GM23338 (cell line): ENCODE measurements at regions not wholly inside any gene's neighbourhood (a gene's known extent, or its start where the extent isn't known, plus 50 kb on each side); places are given as distances from the start of the nearest gene placed in this dataset.

Experiments used
- ATAC-seq: fragments of 200-7000 bp; cut with Tn5 transposase; 3 replicates; pipeline ENCODE4 v1.9.1; 2020
- DNase-seq: peaks from one replicate; pipeline ENCODE4 v3.0.0-alpha.2; 2015; ENCODE audit warnings: low spot score
- H2AFZ ChIP-seq: fragments of 200-600 bp; sonication (generic); 2 replicates; pipeline ENCODE4 v1.8.0; 2016; ENCODE audit warnings: antibody characterized with exemption, mild to moderate bottlenecking, moderate library complexity
- H3F3A ChIP-seq: fragments of 200-600 bp; sonication (generic); replicated peaks from 2 replicates; pipeline ENCODE4 v1.8.0; 2017; ENCODE audit warnings: antibody characterized with exemption, mixed run types, low read depth
- H3K27ac ChIP-seq: fragments of 200-600 bp; sonication (generic); 2 replicates; pipeline ENCODE4 v1.6.1; 2016; ENCODE audit warnings: low read depth
- H3K27me3 ChIP-seq: fragments of 200-600 bp; sonication (generic); 2 replicates; pipeline ENCODE4 v1.8.0; 2016; ENCODE audit warnings: mild to moderate bottlenecking, mixed run types, moderate library complexity; ENCODE audit not compliant: insufficient read depth
- H3K36me3 ChIP-seq: fragments of 200-600 bp; sonication (generic); 2 replicates; pipeline ENCODE4 v1.8.0; 2016; ENCODE audit warnings: mild to moderate bottlenecking; ENCODE audit not compliant: insufficient read depth
- H3K4me1 ChIP-seq: fragments of 200-600 bp; sonication (generic); 2 replicates; pipeline ENCODE4 v1.8.0; 2016; ENCODE audit warnings: mild to moderate bottlenecking, moderate library complexity; ENCODE audit not compliant: insufficient read depth
- H3K4me2 ChIP-seq: fragments of 200-600 bp; sonication (generic); 2 replicates; pipeline ENCODE4 v1.7.1; 2017; ENCODE audit warnings: mixed run types
- H3K4me3 ChIP-seq: fragments of 200-600 bp; sonication (generic); 2 replicates; pipeline ENCODE4 v1.6.1; 2016; ENCODE audit warnings: mixed run types
- H3K79me2 ChIP-seq: fragments of 200-600 bp; sonication (generic); replicated peaks from 2 replicates; pipeline ENCODE4 v1.8.0; 2017; ENCODE audit warnings: mild to moderate bottlenecking; ENCODE audit not compliant: insufficient read depth
- H3K9me2 ChIP-seq: fragments of 200-600 bp; sonication (generic); 2 replicates; pipeline ENCODE4 v1.8.0; 2017; ENCODE audit not compliant: insufficient read depth
- H4K20me1 ChIP-seq: fragments of 200-600 bp; sonication (generic); replicated peaks from 2 replicates; pipeline ENCODE4 v1.8.0; 2017; ENCODE audit warnings: mild to moderate bottlenecking; ENCODE audit not compliant: insufficient read depth
- H3K27ac Mint-ChIP-seq: 2 replicates; pipeline ENCODE4 v1.8.0; 2020; ENCODE audit warnings: inconsistent platforms, mild to moderate bottlenecking, moderate library complexity, mixed read lengths
- H3K27me3 Mint-ChIP-seq: 3 replicates; pipeline ENCODE4 v1.8.0; 2022; ENCODE audit warnings: low read depth, mild to moderate bottlenecking, moderate library complexity, mixed read lengths, inconsistent platforms; ENCODE audit not compliant: insufficient read depth, poor library complexity
- H3K36me3 Mint-ChIP-seq: 3 replicates; pipeline ENCODE4 v1.8.0; 2021; ENCODE audit warnings: low read depth, mild to moderate bottlenecking, inconsistent platforms, moderate library complexity, mixed read lengths
- H3K4me1 Mint-ChIP-seq: 3 replicates; pipeline ENCODE4 v1.8.0; 2020; ENCODE audit warnings: mild to moderate bottlenecking, inconsistent platforms, mixed read lengths
- H3K4me3 Mint-ChIP-seq: 3 replicates; pipeline ENCODE4 v1.8.0; 2021; ENCODE audit warnings: moderate library complexity, mild to moderate bottlenecking, inconsistent platforms, mixed read lengths
- H3K9me3 Mint-ChIP-seq: 3 replicates; pipeline ENCODE4 v1.8.0; 2020; ENCODE audit warnings: moderate library complexity, mild to moderate bottlenecking, inconsistent platforms, mixed read lengths
- CREB1 ChIP-seq: fragments of 250-450 bp; sonication (Bioruptor Pico); IDR thresholded peaks from 2 replicates; pipeline ENCODE4 v1.5.0; 2020; ENCODE audit warnings: low read depth, mild to moderate bottlenecking, moderate library complexity
- CTCF ChIP-seq, 2 experiments: fragments of 200-600 bp in 1 of 2; sonication (generic) in 1 of 2; conservative IDR thresholded peaks; 2 replicates each; pipeline versions ENCODE4 v1.5.1 to v1.6.1; 2016 to 2017; ENCODE audit warnings: antibody characterized with exemption in 2 of 2, low read depth in 2 of 2, mild to moderate bottlenecking in 2 of 2, moderate library complexity in 1 of 2
- EZH2 ChIP-seq: fragments of 200-600 bp; sonication (generic); IDR thresholded peaks from one replicate; pipeline ENCODE4 v1.8.0; 2017; ENCODE audit warnings: antibody characterized with exemption, mild to moderate bottlenecking, low read depth; ENCODE audit not compliant: unreplicated experiment
- EZH2phosphoT487 ChIP-seq: fragments of 200-600 bp; sonication (generic); IDR thresholded peaks from one replicate; pipeline ENCODE4 v1.8.1; 2018; ENCODE audit warnings: antibody characterized with exemption; ENCODE audit not compliant: unreplicated experiment
- JUNB ChIP-seq: IDR thresholded peaks from one replicate; pipeline ENCODE4 v1.6.1; 2016; ENCODE audit warnings: antibody characterized with exemption; ENCODE audit not compliant: unreplicated experiment
- NANOG ChIP-seq: IDR thresholded peaks from 2 replicates; pipeline ENCODE4 v1.6.1; 2016; ENCODE audit warnings: antibody characterized with exemption, borderline replicate concordance
- POLR2AphosphoS5 ChIP-seq: IDR thresholded peaks from 2 replicates; pipeline ENCODE4 v1.6.1; 2016; ENCODE audit warnings: antibody characterized with exemption, low read depth
- STAT1 ChIP-seq: IDR thresholded peaks from one replicate; pipeline ENCODE4 v1.6.1; 2016; ENCODE audit warnings: antibody characterized with exemption; ENCODE audit not compliant: unreplicated experiment
- ZNF114 ChIP-seq: fragments of 250-450 bp; sonication (Bioruptor Pico); IDR thresholded peaks from 2 replicates; pipeline ENCODE4 v1.5.0; 2020; ENCODE audit warnings: mild to moderate bottlenecking, moderate library complexity
- ZNF331 ChIP-seq: fragments of 250-450 bp; sonication (Bioruptor Pico); IDR thresholded peaks from 2 replicates; pipeline ENCODE4 v1.5.0; 2020; ENCODE audit warnings: low read depth, mild to moderate bottlenecking, moderate library complexity
- TF ChIP-seq, protein P1 (sequence below): fragments of 250-450 bp; sonication (Bioruptor Pico); IDR thresholded peaks from 2 replicates; pipeline ENCODE4 v1.5.0; 2020; ENCODE audit warnings: mild to moderate bottlenecking, moderate library complexity
- TF ChIP-seq, protein P2 (sequence below): IDR thresholded peaks from one replicate; pipeline ENCODE4 v1.6.1; 2018; ENCODE audit warnings: antibody characterized with exemption; ENCODE audit not compliant: unreplicated experiment
- TF ChIP-seq, protein P3 (sequence below): IDR thresholded peaks from 2 replicates; pipeline ENCODE4 v1.6.1; 2016; ENCODE audit warnings: antibody characterized with exemption

DNA sequence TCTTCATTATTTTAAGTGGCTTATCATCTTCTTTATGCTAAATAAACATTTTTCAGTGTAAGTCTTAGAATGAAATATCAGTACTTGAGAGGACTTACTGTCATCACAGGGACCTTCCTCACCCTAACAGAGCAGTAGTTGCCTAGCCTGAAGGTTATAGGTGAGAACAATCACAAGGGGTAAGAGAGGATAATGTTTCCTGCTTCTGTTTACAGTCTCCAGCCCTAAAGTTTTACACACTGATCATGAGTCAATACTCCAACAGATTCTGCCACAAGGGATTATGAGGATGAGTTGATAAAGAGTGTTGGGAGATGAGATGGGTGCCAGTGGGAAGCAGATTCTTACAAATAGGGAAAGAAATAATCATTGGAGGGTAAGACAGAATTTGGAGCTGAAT lies 265.1 kb upstream of the DAB2 start:
- Histone ChIP-seq H3K9me2 (no peaks in the 10 kb centered on the region), H3K4me2 (no peak overlapping the region), H4K20me1 (no peaks in the 10 kb centered on the region), H3K4me3 (no peak overlapping the region), H2AFZ (no peak overlapping the region), H3K36me3 (no peaks in the 10 kb centered on the region), H3K79me2 (no peaks in the 10 kb centered on the region), H3K27me3 (no peaks in the 10 kb centered on the region), H3F3A (no peaks in the 10 kb centered on the region), H3K4me1 (no peaks in the 10 kb centered on the region), H3K27ac (no peak overlapping the region)
- TF ChIP-seq ZNF114 (CRISPR knock-in tag) (no peak), NANOG (no peak), CTCF (conservative IDR thresholded peaks at IDR 0.05; ENCODE audit: low read depth in 2 of 2) (no peak), CREB1 (CRISPR knock-in tag) (no peak), EZH2 (no peak), EZH2phosphoT487 (no peak), JUNB (no peak), STAT1 (no peak), ZNF331 (no peak), POLR2AphosphoS5 (no peak)
- TF ChIP-seq, protein P1, sequence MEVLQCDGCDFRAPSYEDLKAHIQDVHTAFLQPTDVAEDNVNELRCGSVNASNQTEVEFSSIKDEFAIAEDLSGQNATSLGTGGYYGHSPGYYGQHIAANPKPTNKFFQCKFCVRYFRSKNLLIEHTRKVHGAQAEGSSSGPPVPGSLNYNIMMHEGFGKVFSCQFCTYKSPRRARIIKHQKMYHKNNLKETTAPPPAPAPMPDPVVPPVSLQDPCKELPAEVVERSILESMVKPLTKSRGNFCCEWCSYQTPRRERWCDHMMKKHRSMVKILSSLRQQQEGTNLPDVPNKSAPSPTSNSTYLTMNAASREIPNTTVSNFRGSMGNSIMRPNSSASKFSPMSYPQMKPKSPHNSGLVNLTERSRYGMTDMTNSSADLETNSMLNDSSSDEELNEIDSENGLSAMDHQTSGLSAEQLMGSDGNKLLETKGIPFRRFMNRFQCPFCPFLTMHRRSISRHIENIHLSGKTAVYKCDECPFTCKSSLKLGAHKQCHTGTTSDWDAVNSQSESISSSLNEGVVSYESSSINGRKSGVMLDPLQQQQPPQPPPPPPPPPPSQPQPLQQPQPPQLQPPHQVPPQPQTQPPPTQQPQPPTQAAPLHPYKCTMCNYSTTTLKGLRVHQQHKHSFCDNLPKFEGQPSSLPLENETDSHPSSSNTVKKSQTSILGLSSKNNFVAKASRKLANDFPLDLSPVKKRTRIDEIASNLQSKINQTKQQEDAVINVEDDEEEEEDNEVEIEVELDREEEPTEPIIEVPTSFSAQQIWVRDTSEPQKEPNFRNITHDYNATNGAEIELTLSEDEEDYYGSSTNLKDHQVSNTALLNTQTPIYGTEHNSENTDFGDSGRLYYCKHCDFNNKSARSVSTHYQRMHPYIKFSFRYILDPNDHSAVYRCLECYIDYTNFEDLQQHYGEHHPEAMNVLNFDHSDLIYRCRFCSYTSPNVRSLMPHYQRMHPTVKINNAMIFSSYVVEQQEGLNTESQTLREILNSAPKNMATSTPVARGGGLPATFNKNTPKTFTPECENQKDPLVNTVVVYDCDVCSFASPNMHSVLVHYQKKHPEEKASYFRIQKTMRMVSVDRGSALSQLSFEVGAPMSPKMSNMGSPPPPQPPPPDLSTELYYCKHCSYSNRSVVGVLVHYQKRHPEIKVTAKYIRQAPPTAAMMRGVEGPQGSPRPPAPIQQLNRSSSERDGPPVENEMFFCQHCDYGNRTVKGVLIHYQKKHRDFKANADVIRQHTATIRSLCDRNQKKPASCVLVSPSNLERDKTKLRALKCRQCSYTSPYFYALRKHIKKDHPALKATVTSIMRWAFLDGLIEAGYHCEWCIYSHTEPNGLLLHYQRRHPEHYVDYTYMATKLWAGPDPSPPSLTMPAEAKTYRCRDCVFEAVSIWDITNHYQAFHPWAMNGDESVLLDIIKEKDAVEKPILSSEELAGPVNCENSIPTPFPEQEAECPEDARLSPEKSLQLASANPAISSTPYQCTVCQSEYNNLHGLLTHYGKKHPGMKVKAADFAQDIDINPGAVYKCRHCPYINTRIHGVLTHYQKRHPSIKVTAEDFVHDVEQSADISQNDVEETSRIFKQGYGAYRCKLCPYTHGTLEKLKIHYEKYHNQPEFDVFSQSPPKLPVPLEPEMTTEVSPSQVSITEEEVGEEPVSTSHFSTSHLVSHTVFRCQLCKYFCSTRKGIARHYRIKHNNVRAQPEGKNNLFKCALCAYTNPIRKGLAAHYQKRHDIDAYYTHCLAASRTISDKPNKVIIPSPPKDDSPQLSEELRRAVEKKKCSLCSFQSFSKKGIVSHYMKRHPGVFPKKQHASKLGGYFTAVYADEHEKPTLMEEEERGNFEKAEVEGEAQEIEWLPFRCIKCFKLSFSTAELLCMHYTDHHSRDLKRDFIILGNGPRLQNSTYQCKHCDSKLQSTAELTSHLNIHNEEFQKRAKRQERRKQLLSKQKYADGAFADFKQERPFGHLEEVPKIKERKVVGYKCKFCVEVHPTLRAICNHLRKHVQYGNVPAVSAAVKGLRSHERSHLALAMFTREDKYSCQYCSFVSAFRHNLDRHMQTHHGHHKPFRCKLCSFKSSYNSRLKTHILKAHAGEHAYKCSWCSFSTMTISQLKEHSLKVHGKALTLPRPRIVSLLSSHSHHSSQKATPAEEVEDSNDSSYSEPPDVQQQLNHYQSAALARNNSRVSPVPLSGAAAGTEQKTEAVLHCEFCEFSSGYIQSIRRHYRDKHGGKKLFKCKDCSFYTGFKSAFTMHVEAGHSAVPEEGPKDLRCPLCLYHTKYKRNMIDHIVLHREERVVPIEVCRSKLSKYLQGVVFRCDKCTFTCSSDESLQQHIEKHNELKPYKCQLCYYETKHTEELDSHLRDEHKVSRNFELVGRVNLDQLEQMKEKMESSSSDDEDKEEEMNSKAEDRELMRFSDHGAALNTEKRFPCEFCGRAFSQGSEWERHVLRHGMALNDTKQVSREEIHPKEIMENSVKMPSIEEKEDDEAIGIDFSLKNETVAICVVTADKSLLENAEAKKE (CRISPR knock-in tag), result no peak
- TF ChIP-seq, protein P2, sequence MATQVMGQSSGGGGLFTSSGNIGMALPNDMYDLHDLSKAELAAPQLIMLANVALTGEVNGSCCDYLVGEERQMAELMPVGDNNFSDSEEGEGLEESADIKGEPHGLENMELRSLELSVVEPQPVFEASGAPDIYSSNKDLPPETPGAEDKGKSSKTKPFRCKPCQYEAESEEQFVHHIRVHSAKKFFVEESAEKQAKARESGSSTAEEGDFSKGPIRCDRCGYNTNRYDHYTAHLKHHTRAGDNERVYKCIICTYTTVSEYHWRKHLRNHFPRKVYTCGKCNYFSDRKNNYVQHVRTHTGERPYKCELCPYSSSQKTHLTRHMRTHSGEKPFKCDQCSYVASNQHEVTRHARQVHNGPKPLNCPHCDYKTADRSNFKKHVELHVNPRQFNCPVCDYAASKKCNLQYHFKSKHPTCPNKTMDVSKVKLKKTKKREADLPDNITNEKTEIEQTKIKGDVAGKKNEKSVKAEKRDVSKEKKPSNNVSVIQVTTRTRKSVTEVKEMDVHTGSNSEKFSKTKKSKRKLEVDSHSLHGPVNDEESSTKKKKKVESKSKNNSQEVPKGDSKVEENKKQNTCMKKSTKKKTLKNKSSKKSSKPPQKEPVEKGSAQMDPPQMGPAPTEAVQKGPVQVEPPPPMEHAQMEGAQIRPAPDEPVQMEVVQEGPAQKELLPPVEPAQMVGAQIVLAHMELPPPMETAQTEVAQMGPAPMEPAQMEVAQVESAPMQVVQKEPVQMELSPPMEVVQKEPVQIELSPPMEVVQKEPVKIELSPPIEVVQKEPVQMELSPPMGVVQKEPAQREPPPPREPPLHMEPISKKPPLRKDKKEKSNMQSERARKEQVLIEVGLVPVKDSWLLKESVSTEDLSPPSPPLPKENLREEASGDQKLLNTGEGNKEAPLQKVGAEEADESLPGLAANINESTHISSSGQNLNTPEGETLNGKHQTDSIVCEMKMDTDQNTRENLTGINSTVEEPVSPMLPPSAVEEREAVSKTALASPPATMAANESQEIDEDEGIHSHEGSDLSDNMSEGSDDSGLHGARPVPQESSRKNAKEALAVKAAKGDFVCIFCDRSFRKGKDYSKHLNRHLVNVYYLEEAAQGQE, result no peak
- TF ChIP-seq, protein P3, sequence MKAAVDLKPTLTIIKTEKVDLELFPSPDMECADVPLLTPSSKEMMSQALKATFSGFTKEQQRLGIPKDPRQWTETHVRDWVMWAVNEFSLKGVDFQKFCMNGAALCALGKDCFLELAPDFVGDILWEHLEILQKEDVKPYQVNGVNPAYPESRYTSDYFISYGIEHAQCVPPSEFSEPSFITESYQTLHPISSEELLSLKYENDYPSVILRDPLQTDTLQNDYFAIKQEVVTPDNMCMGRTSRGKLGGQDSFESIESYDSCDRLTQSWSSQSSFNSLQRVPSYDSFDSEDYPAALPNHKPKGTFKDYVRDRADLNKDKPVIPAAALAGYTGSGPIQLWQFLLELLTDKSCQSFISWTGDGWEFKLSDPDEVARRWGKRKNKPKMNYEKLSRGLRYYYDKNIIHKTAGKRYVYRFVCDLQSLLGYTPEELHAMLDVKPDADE, result no peak
- Mint-ChIP-seq H3K36me3 (peaks cover 19% of the 10 kb centered on the region), H3K27me3 (no peaks in the 10 kb centered on the region), H3K4me3 (no peak overlapping the region), H3K4me1 (no peaks in the 10 kb centered on the region), H3K9me3 (peaks cover 38% of the 10 kb centered on the region), H3K27ac (no peak overlapping the region)
- ATAC-seq (no peak), DNase-seq (no peak)
